HG03432 (cell line): ENCODE measurements at regions not wholly inside any gene's neighbourhood (a gene's known extent, or its start where the extent isn't known, plus 50 kb on each side); places are given as distances from the start of the nearest gene placed in this dataset.

ENCODE experiments used
- ATAC-seq: cut with Tn5 transposase; IDR thresholded peaks from one replicate; pipeline ENCODE4 v1.9.1; 2021; ENCODE audit warnings: mild to moderate bottlenecking, moderate library complexity; ENCODE audit not compliant: unreplicated experiment

DNA sequence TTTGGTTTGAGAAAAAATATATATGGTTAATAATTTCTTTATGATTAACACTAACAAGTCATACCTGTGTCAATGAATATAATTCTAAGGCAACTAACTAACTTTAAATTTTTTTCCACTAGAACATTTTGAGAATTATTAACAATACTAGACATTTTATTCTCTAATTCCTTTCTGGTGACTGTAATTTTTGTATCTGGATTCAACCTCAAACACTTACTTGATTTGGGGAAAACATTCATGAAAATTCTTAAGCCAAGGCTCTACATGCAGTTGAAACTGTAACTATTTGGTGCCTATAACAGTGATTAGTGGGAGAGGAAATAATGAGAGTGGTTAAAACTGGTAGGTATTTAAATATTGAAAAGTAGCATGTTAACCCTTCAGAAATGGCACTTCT lies 546.5 kb upstream of the KLHL29 start:
- no peak for ATAC-seq

DNA sequence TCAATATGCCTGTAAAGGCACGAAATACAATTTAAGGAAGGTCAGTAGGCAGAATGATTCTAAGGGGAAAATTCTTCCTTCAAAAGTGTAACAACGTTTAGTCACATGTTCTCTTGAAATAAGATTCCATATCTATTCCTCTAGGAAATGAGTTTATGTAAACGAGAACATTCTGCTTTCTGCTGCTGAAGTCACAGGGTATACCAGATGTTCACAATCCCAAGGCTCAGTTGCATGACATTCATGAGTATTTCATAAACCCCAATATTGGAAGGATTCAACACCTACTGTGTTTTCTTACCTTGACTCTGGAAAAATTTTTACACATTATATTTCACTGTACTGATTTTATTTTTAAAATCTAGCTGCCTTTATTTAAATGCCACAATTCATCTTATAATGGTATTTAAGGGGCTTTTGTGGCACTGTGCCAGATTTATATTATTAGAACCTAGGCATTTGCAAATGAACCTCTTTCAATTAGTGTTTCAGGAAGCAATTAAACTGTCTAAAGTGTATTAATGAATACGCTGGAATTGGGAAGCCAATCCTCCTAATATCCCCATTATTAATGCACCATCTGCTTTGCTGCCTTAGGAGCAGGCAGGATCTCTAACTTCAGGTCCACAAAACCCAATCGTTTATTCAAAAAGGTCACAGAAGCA lies 542.6 kb upstream of the KLHL29 start:
- ATAC-seq: no peak

DNA sequence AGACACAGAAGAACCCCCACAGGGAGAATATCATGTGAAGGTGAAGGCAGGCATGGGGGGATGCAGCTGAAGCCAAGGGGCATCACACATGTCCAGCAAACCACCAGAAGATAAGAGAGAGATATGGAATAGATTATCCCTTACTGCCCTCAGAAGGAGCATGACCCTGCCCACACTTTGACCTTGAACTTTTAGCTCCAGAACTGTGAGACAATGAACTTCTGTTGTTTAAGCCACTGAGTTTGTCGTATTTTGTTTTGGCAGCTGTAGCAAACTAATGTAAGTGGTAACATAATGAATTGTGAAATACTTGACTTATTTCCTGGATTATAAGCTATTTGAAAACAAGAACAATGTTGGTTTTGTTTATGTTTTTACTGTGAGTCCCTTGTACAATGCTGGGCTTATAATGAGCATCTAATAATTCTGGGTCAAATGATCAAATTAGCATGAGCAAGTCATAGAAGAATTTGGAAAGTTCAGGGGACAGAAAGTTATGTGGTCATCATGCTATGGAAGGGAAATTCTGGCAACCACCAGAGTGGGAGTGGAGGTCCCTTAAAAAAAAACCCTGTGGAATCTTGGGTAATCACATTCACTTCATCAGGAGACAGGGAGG lies 541.0 kb upstream of the KLHL29 start:
- no peak for ATAC-seq

DNA sequence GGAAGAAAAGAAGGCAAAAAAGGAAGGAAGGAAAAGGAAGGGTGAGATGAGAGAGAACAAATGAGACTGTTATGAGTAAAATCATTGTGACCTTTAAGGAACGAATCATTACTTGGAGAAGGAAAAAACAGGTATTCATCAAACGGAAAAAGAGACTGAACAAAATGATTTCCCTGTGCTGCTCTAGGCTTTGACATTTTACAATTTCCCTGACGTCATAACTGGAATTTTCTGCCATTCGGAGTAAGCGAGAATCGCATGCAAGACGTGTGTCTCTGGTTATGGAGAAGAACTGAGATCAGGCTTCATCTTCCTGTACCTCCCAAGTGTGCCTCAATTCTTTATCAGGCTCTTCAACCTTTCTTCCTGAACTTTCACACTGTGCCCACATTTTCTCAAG lies 534.7 kb upstream of the KLHL29 start:
- ATAC-seq: no peak

DNA sequence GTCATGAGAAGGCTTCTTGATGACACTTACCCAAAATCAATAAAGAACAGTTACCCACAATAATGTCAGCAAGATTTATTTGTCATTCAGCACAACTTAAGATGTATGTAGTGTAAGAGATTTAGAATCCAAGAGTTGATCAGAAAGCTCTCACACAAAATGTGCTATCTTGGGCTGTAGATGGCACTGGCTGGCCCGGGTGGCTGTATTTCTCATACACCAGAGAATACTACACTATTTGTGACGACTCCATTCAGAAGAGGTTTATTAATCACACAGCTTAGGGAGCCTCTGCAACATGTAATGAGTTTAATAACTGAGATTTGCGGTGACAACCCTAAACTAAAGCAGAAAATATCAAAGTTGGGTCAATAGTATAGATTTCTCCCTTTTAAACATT lies 530.4 kb upstream of the KLHL29 start:
- no peak for ATAC-seq

DNA sequence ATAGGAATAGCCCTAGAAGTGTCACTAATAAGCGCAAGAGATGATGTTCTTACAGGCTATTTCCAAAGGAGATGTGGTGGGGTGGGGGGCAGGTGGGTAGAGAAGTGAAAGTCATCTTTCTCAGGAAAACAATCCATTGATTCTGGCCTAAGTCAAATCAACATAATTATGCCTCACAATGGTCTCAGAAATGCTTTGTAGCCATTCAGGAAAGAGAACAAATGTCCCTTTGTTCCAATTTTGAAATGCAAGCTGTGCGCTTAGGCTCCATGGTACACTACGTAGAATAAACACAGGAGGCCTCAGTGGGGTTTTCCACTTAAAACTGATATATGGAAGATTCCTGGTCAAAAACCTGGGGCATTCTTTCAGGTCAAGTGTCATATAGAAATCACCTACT lies 529.9 kb upstream of the KLHL29 start:
- ATAC-seq: no peak

DNA sequence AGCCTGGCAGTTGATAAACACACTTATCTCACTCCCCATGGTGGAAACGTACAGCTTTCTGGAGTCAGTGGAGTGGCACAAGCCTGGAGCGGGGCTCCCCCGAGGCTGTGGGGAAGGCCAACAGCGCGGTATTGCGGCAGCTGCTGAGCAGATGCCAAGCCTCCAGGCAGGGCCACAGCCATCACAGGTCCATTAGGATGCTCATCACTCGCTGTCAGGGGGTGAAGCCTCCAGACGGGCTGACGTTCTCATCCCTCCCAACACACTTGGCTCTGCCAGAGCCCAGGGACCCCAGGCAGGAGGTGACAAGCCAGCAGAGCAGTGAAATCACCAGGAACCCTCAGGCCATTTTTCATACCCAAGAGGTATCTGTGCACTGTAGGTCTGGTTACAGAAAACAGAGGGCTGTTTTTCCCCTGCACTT lies 529.2 kb upstream of the KLHL29 start:
- no peak for ATAC-seq

DNA sequence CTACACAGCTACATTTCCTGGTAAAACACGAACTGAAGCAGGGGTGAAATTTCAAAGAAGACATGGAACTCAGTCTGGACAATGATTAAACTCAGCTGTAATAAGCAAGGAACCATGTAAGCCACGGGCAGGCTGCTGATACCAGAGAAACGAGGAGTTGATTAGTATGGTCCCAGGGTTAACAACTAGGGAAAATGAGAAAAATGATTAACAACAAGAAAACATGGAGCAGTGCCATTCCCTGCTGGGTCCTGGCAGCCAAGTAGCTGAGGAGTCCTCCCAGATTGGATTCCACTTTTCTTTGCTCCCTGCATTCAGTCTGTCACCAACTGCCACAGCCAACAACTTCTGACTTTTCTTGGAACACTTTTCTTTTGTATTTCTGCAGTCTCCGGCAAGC lies 517.0 kb upstream of the KLHL29 start:
- no peak for ATAC-seq

DNA sequence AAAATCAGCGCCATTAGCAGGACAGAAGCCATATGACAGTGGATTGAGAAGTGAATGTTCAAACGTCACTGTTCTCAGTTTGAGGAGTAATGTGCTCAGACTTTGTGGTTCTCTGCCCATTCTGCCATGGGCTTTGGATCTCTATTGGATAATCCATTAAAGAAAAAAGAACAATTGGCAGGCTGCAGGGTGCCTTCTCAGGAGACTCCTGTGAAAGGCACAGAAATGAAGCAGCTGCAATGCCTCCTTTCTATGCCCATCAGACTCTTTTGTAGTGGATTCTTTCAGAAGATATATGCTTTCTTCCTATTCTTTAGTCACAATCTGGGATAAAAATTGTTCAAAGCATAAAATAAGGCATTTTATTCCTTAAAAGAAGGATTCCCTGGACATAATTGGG lies 506.9 kb upstream of the KLHL29 start:
- no peak for ATAC-seq

DNA sequence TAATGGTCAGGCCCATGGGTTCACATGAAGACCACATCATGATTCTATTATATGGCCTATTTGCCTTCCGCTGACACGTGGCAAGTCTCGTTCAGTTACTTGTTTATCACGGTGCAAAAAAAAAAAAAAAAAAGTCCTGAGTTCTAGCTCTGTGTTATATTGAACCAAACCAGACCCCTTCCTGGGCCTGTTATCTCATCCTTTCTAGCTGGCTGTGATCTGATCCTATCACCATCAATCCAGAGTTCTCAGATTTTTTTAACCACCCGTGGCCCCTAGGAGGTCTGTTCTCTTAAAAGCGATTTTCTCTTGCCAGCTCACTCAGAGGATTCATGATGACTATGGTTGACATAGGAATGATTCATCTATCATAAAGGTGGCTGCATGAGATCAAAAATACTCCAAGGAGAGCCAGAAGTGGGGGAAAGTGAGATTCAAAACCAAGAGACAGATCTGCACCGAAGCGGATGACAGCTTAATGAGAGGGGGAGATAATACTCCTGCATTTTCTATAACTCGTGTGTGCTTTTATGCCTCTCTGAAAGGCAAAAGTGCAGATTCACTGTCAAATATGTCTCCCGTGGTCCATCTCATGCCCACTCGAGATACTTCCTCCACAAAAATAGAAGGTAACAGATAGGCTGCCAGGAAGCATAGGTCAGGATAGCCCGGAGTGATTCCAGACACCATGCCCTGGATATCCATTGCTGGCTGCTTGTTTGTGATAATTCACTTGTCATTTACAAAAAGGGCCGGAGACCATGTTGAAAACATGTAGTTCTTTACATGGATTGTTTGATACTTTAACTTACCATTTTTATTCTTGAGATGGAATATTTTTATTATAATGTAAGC lies 505.7 kb upstream of the KLHL29 start:
- ATAC-seq: no peak

DNA sequence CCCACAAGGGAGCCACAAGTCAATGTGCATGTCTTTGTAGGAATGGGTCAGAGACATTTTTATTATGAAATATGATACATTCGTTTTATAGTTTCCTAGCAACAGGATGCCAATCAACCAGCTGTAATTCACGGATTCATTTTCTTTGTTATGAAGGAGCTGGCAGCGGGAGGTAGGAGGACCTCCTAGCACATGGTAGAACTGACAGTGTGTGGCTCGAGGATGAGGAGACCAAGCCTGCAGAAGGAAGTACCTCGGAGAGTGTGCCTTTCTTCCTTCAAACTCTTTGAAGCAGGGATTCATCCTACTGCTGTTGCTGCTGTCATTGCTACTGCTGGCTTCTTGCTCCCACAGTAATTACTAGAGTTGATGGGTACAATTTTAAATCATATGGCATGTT lies 504.8 kb upstream of the KLHL29 start:
- no peak for ATAC-seq

DNA sequence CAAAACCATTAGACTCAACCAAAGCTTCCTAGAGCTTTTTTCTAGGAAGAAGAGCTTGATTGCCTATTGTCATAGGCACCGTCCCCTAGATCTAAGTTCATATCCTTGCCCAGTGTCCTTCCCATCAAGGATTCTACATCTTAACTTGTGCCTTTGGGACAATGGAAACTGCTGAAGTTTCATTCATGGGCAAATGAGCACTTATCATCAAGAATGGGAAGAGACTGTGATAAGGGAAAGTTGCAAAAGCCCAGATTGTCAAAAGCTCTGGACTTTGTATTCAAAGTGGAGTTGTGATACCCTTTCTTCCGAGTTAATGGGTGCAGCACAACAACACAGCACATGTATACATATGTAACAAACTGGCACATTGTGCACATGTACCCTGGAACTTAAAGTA lies 503.0 kb upstream of the KLHL29 start:
- no peak for ATAC-seq

DNA sequence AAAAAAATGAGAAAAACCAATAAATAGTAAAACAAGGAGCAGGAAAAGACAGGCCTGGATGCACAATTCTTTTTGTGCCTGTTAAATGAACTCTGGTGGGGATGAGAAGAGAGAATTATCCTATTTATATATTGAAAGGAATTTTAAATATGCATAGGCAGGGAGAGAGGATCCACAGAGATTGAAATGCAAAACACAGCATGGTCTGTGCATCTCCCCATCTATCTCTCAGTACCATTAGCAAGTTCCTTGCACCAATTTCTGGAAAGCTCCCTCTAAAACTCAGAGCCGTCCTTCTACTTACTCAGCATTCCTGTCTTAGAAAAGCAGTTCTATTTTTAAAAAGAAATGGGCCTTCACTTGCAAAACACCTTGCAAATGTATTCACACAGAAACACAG lies 502.3 kb upstream of the KLHL29 start:
- no peak for ATAC-seq

DNA sequence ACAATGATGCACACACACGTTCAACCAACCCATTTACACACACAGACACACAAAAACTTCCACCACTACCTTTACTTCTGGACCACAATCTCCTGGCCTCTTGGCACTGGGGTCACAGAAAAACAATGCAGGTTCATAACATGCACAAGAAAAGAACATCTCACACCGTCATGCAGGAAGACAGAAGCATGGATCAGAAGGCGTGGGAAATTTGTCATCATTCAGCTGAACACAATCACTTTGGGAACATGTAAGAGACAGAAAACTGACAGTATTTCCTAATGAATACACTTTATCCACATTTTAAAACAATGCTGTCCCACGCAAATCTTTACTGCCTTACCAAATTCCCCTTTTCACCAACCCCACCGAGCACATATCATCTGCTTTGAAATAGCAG lies 501.9 kb upstream of the KLHL29 start:
- no peak for ATAC-seq

DNA sequence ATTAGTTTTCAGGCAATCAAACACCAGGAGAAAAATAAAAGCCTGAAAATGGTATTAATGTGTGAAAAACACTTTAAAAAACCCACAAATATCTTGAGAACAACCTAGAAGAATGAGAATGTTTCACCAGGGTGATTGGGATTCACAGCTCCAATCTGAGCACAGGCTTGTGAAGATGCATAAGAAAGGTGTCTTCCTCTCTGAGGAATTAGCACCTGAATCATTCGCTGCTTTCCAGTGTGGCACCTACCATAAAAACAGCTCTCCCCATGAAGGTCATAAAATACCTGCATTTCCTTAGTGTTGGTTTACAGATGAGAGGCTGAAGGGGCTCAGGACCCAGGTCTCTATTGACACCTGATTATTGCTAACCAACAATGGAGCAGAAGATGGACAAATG lies 499.7 kb upstream of the KLHL29 start:
- ATAC-seq: no peak

DNA sequence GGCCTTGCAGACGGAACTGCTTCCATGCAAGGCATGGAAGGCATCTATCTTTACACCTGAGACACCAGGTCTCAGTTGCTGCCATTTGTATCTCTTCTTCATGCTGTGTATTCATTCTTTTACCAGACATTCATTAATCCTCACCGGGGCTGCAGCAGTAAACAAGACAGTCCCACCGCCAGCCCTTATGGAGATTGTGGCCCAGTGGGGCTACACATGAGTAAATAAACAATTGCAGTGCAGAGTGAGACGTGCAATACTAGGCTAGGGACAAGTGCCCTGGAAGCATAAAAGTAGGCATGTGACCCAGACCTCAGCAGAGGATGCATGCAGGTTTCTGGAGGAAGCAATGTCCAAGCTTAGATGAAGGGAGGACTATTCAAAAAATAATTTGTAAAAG lies 497.6 kb upstream of the KLHL29 start:
- no peak for ATAC-seq

DNA sequence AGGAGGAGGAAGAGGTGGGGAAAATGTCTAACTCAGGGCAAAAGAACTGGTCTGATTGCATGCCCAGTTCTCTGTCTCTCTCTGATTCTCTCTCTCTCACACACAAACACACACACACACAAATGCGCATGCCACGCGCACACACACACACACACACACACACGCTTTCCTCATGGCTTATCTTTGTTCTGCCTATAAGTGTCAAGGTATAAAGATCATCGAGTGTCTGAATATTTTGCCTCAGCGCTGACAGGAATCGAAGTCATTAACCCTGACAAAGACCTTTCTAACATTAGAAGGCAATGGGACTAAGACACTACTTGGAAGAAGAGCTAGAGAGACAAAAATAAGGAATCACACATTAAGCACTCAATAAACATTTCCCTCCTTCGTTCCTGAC lies 497.1 kb upstream of the KLHL29 start:
- ATAC-seq: no peak

DNA sequence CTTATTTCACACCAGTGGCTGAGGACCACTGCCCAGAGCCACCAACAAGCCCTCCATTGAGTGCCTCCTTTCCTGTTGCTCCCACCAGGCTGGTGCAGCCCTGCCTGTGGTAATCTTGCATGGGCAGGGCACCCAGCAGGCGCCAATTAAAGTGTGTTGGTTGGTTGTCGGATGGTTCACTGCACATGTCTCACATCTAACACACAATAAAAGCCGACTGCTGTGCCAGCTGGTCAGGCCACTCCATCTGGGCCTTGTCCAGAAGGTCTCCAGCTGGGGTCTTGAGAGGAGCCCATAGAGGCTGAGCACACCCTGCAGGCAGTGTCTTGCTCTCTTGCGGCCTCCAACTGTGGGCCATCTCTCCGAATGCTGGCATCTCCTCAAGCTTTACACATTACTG lies 494.8 kb upstream of the KLHL29 start:
- no peak for ATAC-seq

DNA sequence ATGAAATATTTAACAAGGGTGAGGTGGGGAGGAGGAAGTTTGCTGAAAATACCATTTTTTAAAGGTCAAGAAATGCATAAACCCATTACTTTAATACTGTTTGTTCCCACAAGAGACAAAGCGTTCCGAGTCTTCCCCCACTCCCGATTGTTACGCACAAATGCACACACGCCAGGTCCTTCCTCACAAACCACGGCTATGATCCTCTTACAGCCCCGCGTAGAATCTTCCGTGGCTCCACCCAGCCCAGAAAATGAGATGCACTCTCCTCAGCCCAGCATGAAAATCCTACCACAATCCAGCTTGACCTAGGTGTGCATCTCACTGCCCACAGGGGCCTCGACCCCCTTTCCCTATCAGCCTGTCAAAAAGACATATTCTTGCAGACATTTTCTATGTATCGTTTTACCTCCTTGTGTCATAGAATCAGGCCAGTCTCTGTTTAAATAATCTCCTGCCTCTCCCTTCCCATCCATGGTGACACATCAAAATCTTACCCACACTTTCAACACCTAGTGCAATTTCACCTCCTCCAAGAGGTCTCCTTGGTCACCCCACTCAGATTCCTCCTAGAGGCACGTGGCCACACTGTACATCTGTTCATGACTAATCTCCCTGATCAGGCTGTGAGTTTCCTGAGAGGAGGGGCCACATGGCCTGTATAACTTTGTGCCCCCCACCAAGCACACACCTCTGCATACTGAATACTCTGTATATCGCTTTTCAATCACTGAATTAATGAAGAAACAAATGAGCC lies 491.0 kb upstream of the KLHL29 start:
- ATAC-seq: no peak

DNA sequence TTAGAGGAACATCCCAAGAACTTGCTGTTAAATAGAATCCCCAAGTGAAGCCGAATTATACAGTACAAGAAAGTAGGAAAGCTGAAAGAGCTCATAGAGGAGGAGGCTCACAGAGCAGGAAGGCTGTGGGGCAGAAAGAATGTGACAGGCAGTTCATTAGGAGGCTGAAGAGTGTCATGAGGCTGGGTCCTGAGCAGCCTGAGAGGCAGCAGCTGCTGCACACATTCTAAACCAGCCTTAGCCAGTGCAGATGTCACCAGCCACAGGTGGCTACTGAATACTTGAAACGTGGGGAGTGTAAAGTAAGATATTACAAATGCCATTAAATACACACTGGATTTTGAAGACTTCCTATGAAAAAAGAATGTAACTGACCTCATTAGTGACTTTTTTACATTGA lies 490.2 kb upstream of the KLHL29 start:
- ATAC-seq: no peak

DNA sequence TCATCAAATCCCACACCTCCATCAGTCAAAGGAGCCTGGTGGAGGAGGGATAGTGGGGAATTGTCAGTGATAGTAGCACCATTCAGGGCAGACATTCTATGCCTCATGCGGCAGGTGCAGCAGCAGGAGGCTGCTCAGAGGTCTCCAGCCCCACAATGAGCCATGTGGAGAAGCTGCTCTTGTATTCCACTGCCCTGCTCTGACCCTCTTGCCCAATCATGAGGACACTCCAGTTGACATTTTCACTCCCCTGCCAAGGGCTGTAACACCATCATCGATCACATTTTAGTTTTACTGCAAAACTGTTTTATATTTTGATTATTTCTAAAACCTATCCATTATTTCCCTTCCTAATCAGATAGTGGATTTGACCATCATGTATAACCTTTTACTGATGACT lies 487.6 kb upstream of the KLHL29 start:
- ATAC-seq: no peak
